ENCODE measurements at regions not wholly inside any gene's neighbourhood (a gene's known extent, or its start where the extent isn't known, plus 50 kb on each side); places are given as distances from the start of the nearest gene placed in this dataset.
"Not testable (repeated sequence)": the region's sequence is repeated elsewhere in the genome, so short reads cannot be mapped to it uniquely, and the experiment has no call there.

GRCh38 chr5:92641031-92641962 is 939.7 kb downstream of the NR2F1-AS1 start:
- intact Hi-C loops (cut with micrococcal nuclease): no loop called here

- intact Hi-C loops (cut with micrococcal nuclease): no loop called here
These were observed 940.7 kb downstream of the NR2F1-AS1 start for GRCh38 chr5:92640340-92640739.

GRCh38 chr5:92637960-92638359 is 943.1 kb downstream of the NR2F1-AS1 start:
- intact Hi-C loops (cut with micrococcal nuclease): no loop called here

GRCh38 chr5:92637247-92637646 is 943.8 kb downstream of the NR2F1-AS1 start:
- intact Hi-C loops (cut with micrococcal nuclease): no loop called here

- intact Hi-C loops (cut with micrococcal nuclease): no loop called here
These were observed 946.0 kb downstream of the NR2F1-AS1 start for GRCh38 chr5:92635001-92635461.

GRCh38 chr5:92633875-92634487 is 947.0 kb downstream of the NR2F1-AS1 start:
- intact Hi-C loops (cut with micrococcal nuclease): no loop called here

GRCh38 chr5:92633176-92633575 is 947.8 kb downstream of the NR2F1-AS1 start:
- intact Hi-C loops (cut with micrococcal nuclease): no loop called here

- intact Hi-C loops (cut with micrococcal nuclease): not testable (repeated sequence)
These were observed 949.8 kb downstream of the NR2F1-AS1 start for GRCh38 chr5:92631237-92631701.

GRCh38 chr5:92629574-92629973 is 951.4 kb downstream of the NR2F1-AS1 start:
- intact Hi-C loops (cut with micrococcal nuclease): no loop called here

GRCh38 chr5:92629000-92629399 is 952.0 kb downstream of the NR2F1-AS1 start:
- intact Hi-C loops (cut with micrococcal nuclease): no loop called here

- intact Hi-C loops (cut with micrococcal nuclease): no loop called here
These were observed 953.8 kb downstream of the NR2F1-AS1 start for GRCh38 chr5:92627186-92627585.

- intact Hi-C loops (cut with micrococcal nuclease): no loop called here
These were observed 964.9 kb downstream of the NR2F1-AS1 start for GRCh38 chr5:92616085-92616484.

- intact Hi-C loops (cut with micrococcal nuclease): no loop called here
These were observed 967.5 kb downstream of the NR2F1-AS1 start for GRCh38 chr5:92613546-92613945.

GRCh38 chr5:92610435-92610834 is 970.6 kb downstream of the NR2F1-AS1 start:
- intact Hi-C loops (cut with micrococcal nuclease): not testable (repeated sequence)

GRCh38 chr5:92605591-92605990 is 975.4 kb downstream of the NR2F1-AS1 start:
- intact Hi-C loops (cut with micrococcal nuclease): no loop called here

GRCh38 chr5:92599217-92599810 is 981.7 kb downstream of the NR2F1-AS1 start:
- intact Hi-C loops (cut with micrococcal nuclease): no loop called here

- intact Hi-C loops (cut with micrococcal nuclease): no loop called here
These were observed 987.0 kb downstream of the NR2F1-AS1 start for GRCh38 chr5:92594031-92594430.

GRCh38 chr5:92588876-92589275 is 992.1 kb downstream of the NR2F1-AS1 start:
- intact Hi-C loops (cut with micrococcal nuclease): no loop called here

GRCh38 chr5:92581690-92582089 is 999.3 kb downstream of the NR2F1-AS1 start:
- intact Hi-C loops (cut with micrococcal nuclease): no loop called here

- intact Hi-C loops (cut with micrococcal nuclease): no loop called here
These were observed 999.8 kb downstream of the NR2F1-AS1 start for GRCh38 chr5:92581249-92581648.

- intact Hi-C loops (cut with micrococcal nuclease): no loop called here
These were observed 1000.2 kb downstream of the NR2F1-AS1 start for GRCh38 chr5:92580814-92581213.

GRCh38 chr5:92574023-92574422 is 1007.0 kb downstream of the NR2F1-AS1 start:
- intact Hi-C loops (cut with micrococcal nuclease): no loop called here
